GM19043 (cell line): ENCODE measurements at regions not wholly inside any gene's neighbourhood (a gene's known extent, or its start where the extent isn't known, plus 50 kb on each side); places are given as distances from the start of the nearest gene placed in this dataset.

ENCODE experiments used
- ATAC-seq: cut with Tn5 transposase; IDR thresholded peaks from one replicate; pipeline ENCODE4 v1.9.1; 2021; ENCODE audit warnings: low read depth; ENCODE audit not compliant: unreplicated experiment

DNA sequence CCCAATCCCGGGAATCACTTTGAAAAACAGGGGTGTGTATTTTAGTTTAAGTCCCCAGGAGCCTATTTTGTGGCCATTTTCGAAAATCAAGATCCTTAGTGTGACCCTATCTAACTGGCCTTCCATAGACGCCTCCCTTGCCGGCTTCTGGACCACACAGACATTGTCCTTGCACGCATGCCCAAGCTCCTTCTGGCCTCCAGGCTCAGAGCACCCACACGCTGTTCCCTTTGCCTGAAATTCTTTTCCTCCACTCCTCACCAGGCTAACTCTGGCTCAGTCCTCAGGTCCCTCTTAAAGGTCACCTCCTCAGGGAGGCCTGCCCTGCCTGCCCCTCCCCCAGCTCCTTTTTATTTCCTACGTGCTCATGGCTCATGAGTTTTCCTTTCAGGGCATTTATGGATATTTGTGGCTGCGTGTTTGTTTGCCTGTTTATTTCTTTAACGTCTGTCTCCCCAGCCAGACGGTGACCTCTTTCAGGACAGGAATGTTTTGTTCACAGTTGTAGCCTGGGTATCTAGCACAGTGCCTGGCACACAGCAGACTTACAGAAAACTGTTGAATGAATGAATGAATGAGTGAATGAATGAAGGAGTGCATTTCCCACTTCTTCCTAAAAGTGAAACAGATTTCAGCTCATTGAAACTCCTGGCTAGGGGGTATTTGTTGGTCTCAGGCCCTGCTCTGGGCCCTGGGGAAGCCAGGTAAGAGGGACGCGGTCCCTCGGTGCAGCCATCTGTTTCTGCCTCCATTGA lies 79.1 kb upstream of the IER5L start:
- no peak for ATAC-seq

DNA sequence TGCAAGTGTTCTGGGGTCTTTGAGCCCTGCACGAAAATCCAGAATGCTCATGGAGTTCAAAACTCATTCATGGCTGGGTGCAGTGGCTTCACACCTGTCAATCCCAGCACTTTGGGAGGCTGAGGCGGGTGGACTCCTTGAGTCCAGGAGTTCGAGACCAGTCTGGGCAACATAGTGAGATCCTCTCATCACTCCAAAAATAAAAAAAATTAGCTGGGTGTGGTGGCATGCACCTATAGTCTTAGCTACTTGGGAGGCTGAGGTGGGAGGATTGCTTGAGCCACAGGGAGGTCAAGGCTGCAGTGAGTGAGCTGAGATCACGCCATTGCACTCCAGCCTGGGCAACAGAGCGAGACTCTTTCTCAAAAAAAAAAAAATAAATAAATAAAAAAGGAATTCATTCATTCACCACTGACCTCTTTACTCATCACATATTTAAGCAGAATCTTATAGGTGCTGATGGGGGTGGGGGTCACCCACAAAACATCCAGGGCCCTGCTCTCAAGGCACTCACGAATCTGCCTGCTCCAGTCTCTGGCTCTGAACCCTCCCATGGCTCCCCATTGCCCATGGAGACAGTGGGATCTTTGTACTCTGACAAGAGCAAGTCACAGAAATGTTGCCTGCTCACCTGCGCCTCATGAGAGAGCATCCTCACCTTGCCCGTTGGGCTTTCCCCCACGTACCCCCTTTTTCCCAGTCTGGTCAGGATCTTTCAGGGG lies 76.7 kb upstream of the IER5L start:
- no peak for ATAC-seq

DNA sequence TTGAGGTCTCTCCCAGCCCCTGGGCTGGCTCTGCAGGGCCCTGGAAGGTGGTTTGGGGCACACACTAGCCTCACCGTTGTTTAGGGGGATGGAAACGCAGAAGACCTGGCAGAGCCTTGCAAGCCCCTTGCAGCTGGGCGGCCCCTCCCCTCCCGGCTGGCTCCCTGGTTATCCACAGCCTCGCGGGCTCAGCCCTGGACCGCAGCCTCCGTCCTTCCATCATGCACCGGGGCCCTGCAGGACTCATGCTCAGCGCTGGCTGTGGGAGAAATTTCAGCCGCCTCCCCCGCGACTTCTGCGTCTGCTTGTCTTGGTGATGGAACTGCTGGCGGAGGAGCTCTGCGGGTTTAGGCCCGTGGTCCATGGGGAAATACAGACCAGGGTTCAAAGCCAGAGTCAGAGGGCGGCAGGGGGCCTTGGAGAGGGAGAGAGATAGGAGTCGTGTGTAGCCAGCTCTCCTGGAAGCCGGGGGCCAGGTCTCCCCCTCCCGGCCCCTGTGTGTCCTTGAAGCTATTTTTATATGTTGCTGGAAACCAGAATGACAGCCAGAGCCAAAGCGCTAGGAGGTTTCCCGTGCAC lies 75.8 kb upstream of the IER5L start:
- no peak for ATAC-seq

DNA sequence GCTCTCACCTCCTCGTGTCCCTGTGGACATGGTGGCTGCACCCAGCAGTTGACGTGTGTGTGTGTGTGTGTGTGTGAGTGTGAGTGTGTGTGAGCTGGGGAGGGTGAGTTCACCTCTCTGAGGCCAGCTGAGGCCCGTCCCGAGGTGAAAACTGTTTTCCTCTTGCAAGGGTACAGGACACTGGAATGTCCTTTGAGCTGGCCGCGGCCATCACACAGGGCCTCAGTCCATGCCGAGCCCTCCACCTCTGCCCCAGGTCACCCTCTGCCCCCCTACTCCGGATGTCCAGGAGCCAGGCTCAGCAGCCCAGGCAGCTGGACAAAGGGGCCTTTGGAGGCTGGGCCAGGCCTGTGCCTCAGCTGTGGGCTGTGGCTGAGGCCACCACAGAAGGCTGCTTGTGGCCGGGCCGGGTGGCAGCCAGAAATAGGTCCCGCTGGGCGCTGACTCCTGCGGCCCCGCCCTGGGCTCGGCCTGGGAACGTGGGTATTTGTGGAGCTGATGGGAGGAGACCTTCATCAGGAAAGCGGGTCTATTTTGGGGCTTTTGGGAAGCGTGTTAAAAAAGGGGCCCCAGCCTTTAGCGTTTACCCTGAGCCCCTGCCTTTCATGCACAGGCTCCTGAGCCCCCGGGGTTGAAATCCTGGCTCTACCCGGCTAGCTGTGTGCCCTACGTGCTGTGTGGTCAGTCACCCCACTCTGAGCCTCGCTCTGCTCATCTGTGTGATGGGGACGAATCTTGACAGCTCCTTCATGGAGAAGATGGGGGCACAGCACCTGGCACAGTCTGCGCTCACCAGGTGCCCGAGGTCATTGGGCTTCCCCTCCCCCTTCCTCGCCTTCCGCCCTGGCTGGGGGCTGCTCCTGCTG lies 75.1 kb upstream of the IER5L start:
- ATAC-seq: no peak

DNA sequence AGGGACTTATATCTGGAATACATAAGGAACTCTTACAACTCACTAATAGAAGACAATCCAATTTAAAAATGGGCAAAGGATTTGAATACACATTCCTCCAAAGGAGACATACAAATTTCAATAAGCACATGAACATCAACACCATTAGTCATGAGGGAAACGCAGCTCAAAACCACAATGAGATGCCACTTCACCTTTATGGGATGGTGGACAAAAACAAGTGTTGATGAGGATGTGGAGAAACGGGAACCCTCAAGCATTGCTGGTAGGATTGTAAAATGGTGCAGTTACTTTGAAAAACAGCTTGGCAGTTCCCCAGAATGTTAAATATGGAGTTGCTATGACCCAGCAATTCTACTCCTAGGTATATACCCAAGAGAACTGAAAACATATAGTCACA lies 72.7 kb upstream of the IER5L start:
- no peak for ATAC-seq

DNA sequence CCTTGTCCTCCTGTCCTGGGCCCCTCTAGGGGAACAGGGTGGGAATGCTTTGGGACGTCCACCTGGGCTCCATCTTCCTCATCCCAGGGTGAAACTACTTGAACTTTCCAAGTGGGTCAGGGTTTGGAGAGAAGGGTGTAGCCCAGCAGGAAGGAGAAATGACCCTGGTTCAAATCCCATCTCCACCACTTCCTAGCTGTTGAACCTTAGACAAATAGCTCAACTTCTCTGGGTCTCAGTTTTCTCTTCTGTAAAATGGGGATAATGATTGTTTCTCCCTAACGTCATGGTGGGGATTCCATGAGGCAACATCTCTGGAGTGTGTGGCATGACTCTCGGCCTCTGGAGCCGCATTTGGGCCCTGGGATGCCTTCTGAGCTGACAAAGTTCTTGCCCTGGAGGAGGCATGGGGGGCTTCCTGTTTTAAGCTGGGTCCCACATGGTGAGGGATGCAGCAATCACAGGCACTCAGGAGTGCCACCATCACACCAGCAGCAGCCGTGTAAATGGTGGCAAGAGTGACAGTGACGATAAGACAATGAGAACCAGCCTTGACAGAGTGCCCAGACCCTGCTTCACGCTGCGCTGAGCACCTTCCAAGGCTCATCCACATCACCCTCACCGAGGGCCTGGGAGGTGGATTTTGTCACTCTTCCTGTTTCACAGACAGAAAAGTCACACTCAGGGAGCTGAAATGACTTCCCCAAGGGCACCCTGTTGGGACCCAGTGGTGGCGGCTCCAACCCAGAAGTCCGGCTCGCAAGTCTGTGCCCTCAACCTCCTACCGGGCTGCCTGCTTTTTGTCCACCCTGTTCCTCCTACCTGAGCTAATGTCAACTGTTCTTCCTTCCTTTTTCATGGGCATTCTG lies 69.5 kb upstream of the IER5L start:
- no peak for ATAC-seq

DNA sequence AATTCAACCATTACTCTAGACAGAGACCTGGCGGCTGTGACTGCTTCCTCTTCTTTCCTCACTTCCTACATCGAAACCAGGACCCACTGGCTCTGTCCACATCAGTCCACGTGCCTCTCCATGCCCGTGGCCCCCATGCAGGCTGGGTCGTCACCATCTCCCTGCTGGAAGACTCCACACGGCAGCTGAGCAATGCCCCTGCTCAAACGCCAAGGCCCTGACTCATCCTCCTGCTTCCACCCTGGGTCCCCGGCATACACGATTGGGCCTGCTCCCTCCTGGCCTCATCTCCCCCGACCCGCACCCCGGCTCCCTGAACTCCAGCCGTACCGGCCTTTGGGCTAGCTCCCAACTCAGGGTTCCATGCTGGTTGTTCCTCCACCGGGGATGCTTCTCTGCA lies 67.2 kb upstream of the IER5L start:
- no peak for ATAC-seq

DNA sequence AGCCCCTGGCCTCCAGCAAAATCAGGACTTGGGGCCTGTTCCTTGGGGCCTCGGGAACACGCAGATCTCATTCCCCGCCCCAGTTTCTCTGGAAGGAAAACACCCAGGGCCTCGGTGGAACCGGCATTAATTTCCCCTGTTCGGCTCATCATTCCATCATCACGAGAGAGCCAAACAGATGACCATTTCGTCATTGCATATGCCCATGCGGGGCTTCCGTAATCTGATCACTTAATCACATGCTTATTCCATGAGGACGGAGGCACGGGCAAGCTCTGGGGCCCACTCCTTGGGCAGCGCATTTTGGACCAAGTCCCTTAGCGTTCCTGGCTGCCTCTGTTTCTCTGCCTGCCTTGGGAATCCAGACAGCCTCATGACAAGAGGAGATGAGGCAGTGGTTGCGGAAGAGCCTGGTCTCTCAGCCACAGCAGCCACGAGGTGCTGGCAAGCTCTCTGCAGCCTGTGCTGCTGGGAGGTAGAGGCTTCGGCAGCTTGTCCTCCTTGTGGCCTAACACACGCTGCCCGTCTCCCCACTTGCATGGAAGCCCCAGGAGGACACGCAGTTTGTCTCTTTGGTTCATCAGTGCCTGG lies 65.0 kb upstream of the IER5L start:
- no peak for ATAC-seq

DNA sequence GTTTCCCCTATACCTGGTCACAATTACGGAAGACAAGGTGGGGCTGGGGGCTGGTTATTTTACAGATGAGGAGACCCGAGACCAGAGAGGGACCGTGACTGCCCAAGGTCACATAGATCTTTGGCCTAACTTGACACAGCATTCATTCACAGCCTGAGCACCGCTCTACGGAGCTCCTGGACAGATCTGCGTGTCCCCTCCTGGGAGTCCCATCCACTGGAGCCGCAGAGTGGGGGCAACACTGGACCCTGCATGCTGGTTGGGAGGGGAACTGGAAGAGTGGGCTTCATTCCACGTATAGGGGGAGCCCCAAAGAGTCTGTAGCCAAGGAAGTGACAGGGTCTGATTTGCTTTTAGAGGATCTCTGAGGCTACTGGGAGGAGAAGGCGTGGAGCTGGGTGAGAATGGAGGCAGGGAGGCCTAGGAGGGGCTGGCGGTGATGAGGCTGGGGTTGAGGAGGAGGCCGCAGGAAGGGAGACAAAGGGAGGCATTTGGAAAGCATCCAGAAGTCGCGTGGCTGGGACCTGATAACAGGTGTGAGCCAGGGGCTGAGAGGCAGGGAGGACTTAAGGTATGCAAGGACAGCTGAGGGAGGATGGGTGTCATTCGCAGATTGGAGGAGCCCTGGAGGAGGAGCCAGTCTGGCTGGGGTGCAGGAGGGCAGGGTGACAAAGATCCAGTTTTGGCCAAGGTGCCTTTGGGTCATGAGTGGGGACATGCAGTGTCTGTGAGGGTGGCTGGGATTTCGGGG lies 64.3 kb upstream of the IER5L start:
- no peak for ATAC-seq

DNA sequence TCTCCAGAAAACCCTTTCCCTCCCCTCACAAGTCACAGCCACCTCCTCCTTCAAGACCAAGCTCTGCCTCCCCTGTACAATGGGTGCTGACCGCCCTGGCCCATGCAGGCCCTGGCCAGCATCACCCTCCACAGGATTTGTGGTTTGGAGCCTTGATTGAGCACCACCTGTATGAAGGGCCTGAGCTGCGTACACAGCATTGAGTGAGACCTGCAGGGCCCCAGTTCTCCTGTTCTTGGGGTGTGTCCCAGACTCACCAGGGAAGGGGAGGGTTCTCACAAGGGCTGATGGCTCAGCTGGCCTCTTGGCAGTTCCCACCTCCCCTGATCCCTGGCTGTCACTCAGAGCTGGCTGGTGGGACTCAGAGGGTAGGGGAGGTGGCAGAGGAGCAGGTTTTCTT lies 63.7 kb upstream of the IER5L start:
- ATAC-seq: no peak

DNA sequence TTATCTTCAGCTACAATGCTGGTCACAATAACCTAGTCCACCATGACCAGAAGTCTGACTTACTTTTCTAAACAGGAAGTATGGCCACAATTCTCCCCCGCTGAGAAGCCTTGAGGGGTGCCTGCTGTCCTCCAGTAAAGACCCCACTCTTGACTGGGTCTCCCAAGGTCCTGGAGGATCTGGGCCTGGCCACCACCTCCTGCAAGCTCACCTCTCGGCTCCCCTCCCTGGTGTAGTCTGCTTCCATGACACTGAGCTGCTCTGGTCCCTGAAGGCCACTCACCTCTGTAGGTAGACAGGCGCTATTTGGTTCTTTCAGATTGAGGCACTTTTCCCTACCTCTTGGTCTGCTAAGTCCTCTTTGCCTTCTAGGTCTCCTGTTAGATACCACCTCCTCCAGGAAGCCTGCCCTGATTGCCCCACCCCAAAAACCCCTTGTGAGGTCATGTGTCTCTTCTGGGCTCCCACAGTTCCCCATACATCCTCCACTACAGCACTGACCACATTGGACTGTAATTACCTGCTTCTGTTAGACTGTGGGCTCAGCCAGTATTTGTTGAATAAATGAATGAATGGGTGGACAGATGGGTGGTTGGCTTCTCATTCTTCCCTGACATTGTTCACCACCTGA lies 62.6 kb upstream of the IER5L start:
- no peak for ATAC-seq

DNA sequence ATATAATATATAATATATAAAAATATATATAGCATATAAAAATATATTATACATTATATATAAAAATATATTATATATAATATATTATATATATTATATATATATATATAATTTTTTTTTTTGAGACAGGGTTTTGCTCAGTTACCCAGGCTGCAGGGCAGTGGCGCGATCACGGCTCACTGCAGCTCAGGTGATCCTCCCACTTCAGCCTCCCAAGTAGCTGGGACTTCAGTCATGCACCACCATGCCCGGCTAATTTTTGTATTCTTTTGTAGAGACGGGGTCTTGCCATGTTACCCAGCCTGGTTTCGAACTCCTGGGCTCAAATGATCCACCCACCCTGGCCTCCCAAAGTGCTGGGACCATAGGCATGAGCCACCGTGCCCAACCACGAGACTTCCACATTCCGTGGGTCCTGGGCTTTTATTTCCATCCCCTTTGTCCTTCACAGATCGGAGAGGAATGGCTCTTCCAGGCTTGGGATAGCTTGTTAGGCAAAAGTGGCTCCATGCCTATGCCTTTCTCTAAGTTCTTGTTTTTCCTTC lies 62.0 kb upstream of the IER5L start:
- ATAC-seq: no peak

DNA sequence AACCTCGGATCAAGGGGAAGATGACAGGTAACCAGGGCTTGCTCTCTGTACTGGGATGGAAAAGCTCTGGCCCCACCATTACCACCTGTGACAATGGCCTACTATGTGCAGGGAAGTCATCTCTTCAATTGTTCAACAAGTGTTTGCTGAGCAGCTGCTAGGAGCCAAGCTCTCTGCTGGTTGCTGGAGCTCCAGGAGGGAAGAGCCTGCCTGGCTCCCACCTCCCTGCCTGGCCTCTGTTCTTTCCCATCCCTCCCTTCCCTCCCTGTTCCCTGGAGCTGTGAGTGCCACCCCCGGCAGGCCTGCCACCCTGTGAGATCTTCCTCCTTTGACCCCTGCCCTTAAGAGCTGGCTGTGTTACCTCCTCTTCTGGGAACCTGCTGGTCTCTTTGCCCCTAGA lies 59.7 kb upstream of the IER5L start:
- ATAC-seq: no peak

DNA sequence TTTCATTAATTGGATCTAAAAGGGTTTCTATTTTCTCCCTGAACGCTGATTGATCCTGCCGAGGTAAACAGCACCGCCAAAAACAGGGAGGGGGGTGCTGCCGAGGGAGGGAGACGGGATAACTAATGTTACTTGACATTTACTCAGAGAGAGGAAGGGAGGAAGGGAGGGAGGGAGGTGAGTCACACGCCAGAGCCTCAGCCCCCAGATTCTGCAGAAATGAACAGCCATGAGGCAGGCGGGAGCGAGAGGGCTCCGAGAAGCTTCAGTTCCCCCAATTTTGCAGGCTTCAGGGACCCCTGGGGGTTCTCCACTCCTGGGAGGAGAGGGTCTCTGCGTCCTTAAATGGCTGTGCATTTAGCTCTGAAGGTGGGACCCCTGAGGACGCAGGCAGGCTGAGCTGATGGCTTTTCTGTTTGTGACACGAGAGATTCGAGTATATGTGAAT lies 59.1 kb upstream of the IER5L start:
- no peak for ATAC-seq

DNA sequence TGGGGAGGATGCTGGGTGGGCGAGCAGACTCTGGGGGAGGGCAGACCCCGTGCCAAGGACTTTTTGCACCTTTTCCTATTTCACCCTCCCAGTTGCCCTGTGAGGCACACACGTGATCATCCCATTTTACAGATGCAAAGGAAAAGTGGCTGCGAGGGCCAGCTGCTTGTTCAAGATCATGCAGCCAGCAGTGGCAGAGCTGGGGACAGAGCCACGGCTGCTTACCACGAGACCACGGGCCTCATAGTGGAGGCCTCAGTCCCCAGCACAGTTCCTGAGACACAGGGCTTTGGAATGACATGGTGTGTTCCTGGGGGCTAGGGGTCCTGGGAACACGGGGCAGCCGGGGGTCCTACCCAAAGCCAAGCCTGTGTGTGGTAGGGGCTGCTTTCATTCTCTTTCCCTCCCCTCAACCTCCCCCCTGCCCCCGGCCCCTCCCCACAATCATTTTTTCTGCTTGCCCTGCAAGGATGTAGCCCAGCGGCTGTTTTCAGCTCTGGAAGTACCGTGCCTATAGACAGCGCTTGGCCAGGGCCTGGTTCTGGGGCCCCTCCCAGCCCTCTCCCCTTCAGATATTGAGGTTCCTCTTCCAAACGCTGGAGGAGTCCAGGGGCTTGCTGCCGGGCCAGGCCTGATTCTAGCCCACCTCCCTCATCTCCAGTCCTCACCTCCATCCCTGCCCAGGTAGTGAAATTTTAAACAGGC lies 58.5 kb upstream of the IER5L start:
- ATAC-seq: no peak

DNA sequence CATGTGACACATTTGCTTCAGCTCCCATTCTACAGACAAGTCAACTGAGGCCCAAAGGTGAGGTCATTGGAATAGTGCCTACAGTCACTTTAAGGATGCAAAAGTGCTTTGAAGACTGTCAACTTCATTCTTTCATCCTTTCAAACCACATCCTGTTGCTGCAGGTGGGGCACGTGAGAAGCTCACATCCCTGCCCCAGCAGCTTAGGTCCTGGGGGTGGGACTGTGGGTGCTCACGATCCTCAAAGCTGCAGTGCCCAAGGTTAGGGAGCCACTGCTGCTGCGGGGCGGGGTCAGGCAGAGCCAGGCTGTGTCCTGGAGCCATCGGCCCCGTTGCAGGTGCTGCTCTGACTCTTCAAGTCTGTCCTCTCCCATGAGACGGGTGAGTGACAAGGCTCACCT lies 57.9 kb upstream of the IER5L start:
- no peak for ATAC-seq

DNA sequence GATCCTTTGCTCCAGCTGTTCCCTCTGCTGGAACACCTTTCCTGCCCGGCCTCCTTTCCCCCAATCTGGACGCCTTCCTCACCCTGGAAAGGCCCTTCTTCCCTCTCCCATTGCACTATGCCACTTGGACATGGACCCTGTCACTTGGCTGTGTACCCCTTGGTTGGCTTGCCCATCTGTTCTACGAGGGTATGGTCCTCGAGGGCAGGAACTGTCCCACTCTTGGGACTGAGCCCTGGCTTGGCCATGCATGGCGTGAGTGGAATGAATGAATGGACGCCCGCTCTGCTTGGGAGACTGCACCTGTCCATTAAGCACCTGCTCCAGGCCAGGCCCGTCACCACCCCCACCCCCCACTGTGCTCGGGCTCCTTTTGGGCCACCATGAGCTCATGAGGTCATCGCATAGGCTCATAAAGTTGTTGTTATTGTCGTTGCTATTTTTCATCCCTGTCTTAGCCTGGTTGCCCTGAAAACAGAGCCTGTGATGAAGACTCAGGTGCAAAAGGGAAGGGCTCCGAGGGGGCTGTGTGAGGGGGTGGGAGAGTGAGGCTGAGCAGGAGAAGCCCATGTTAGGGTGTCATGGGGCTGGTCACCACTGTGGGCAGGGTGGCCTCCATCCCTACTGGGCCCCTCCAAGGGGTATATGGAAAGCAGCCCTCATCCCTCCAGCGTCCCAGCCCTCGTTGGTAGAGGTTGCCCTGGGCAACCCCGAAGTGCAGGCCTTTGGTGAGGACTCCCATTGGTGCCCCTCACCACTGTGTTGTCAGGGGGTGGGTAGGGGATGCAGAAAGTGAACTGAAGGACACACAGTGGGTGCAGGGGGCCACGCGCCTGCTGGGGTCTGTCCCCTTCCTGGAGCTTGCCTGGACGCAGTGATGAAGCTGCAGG lies 57.2 kb upstream of the IER5L start:
- ATAC-seq: no peak
